Left hindlimb (tissue), 1 donor: ENCODE measurements at regions not wholly inside any gene's neighbourhood (a gene's known extent, or its start where the extent isn't known, plus 50 kb on each side); places are given as distances from the start of the nearest gene placed in this dataset.

ENCODE experiments used
- DNase-seq: peaks from one replicate; pipeline ENCODE4 v3.0.0-alpha.2; 2018

GRCh38 chr7:46322937-46323336 lies 401.9 kb upstream of the IGFBP3 start:
- no peak for DNase-seq

GRCh38 chr7:46321556-46322205 lies 400.6 kb upstream of the IGFBP3 start:
- no peak for DNase-seq

DNA sequence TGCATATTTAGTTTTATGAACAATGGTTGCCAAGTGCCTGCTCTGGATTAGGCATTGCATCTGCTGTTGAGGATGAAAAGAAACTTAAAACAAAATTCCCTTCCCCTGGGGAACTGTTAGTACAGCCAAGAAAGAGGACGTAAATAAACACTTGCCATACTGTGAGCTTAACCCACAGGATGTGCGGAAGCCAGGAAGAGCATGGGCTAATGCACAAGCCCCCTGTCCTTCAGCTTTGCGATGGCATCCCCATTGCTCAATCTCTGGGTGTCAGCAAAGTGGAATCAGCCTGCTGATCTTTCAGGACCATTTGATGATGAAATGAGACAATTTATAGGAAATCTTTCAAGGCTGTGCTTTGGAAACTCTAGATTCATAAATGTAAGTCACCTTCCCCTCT lies 399.9 kb upstream of the IGFBP3 start:
- no peak for DNase-seq

GRCh38 chr7:46319841-46320240 lies 398.8 kb upstream of the IGFBP3 start:
- DNase-seq, result no peak

DNA sequence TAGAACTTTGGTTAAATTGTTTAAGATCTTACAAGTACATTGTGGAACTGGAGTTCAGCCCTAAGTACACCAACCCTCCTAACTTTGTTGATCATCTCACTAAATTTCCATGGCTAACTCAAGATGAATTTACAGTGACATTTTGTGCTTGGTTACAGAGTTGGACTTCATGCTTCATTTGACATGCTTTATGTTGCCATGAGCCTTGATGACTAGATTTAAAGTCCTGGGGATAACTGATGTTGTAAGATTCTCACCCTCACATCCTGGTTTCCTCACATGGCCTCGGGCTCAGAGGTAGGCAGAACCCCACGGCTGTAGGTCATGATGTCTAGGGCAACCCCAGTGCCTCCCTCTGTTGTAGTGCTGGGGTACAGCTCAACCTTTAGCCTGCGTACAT lies 397.2 kb upstream of the IGFBP3 start:
- DNase-seq, result no peak

DNA sequence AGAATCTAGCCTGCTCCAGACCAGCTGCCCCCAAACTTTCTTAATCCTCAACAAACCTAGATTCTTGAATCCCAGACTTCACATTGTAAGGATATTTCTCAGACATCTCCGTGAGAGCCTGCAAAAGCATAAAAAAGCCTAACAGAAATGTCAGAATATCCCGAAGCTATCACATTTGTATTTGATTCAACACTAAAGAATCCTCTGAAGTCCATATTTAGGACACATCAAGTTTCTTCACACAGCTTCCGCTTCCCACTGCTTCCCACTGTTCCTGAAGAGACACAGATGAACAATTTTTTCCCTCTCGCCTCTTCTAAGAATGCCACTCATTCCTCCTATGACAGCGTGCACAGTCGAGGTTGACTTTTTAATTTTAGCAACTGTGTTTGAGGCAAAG lies 396.2 kb upstream of the IGFBP3 start:
- DNase-seq, result no peak

GRCh38 chr7:46315891-46316290 lies 394.8 kb upstream of the IGFBP3 start:
- no peak for DNase-seq

GRCh38 chr7:46301677-46302076 lies 380.6 kb upstream of the IGFBP3 start:
- no peak for DNase-seq

- DNase-seq, result no peak
Observed at GRCh38 chr7:46297515-46297914, 376.4 kb upstream of the IGFBP3 start.

GRCh38 chr7:46296526-46296925 lies 375.5 kb upstream of the IGFBP3 start:
- no peak for DNase-seq

- no peak for DNase-seq
Observed at GRCh38 chr7:46294381-46294780, 373.3 kb upstream of the IGFBP3 start.

GRCh38 chr7:46292741-46293140 lies 371.7 kb upstream of the IGFBP3 start:
- DNase-seq, result no peak

GRCh38 chr7:46291601-46292150 lies 370.6 kb upstream of the IGFBP3 start:
- no peak for DNase-seq

GRCh38 chr7:46291050-46291438 lies 370.0 kb upstream of the IGFBP3 start:
- no peak for DNase-seq

- DNase-seq, result no peak
Observed at GRCh38 chr7:46290374-46291049, 369.4 kb upstream of the IGFBP3 start.

DNA sequence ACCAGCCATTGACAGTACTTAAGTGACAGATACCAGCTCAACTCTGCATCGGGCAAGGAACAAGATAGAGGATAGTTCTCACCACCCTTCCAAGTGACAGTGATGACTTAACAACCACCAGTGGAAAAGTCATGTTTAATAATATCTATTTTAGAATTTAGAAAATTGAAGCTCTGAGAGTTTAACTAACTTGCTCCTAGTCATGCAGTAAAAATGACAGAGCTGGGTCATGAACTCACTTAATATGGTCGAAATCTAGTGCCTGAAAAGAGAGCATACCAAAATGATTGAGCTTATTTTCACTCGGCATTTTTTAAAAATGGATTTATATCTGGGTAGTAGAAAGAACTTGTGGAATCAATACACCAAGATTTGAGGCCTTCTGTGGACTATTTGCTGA lies 367.8 kb upstream of the IGFBP3 start:
- no peak for DNase-seq

- no peak for DNase-seq
Observed at GRCh38 chr7:46288010-46288409, 366.9 kb upstream of the IGFBP3 start.

GRCh38 chr7:46286957-46287356 lies 365.9 kb upstream of the IGFBP3 start:
- DNase-seq, result no peak

GRCh38 chr7:46286356-46286755 lies 365.3 kb upstream of the IGFBP3 start:
- no peak for DNase-seq

DNA sequence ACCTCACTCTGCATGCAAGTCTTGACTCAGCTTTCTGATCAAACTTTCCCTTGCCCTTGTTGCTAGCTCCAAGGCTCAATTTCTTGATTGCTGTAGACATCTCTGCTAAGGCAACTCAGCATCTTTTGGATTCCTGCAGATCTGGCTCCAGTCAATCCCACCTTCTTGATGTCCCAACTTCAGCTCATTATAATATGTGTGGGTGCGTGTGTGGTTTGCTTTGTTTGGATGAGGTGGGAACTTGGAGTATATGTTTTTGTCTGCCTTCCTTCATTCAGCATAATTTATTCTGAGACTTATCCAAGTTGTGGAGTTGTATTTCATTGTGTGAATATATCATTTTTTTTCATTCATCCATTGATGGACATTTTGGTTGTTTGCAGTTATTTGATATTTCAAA lies 364.8 kb upstream of the IGFBP3 start:
- DNase-seq, result no peak

DNA sequence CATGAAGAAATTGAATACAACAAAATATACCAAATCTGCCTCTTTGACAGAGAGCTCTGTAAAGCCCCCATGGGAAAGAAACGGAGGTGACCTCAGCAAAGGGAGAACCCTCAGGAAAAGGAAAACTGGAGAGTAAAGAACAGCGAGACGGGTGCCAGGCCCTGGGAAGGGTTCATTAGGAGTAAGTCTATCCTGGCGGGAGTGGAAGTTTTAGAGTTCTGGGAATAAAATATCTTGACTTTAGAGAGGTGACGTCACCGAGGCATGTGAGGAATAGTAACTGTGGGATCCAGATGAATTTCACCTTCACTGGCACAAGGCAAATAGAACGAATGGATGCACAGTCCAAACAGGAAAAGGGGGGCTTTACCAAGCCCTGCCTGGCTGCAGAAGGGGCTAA lies 362.8 kb upstream of the IGFBP3 start:
- no peak for DNase-seq

GRCh38 chr7:46282155-46282554 lies 361.1 kb upstream of the IGFBP3 start:
- DNase-seq, result no peak

- no peak for DNase-seq
Observed at GRCh38 chr7:46281071-46281470, 360.0 kb upstream of the IGFBP3 start.

GRCh38 chr7:46279290-46279689 lies 358.2 kb upstream of the IGFBP3 start:
- no peak for DNase-seq

- DNase-seq, result no peak
Observed at GRCh38 chr7:46264646-46265045, 343.6 kb upstream of the IGFBP3 start.
